GM19467 (cell line): ENCODE measurements at regions not wholly inside any gene's neighbourhood (a gene's known extent, or its start where the extent isn't known, plus 50 kb on each side); places are given as distances from the start of the nearest gene placed in this dataset.

Source experiments
- ATAC-seq: cut with Tn5 transposase; IDR thresholded peaks from one replicate; pipeline ENCODE4 v1.9.1; 2021; ENCODE audit warnings: mild to moderate bottlenecking, moderate library complexity; ENCODE audit not compliant: unreplicated experiment

GRCh38 chr15:69529961-69530633, 77.5 kb downstream of the RPLP1 start:
- no peak for ATAC-seq

GRCh38 chr15:69530991-69531664, 78.5 kb downstream of the RPLP1 start:
- no peak for ATAC-seq

- no peak for ATAC-seq
Measured at GRCh38 chr15:69531665-69532027, 79.0 kb downstream of the RPLP1 start.

GRCh38 chr15:69532066-69532465, 79.4 kb downstream of the RPLP1 start:
- ATAC-seq = no peak

- no peak for ATAC-seq
Measured at GRCh38 chr15:69532856-69533255, 80.2 kb downstream of the RPLP1 start.

GRCh38 chr15:69533522-69533921, 80.9 kb downstream of the RPLP1 start:
- ATAC-seq = no peak

GRCh38 chr15:69535101-69535638, 82.6 kb downstream of the RPLP1 start:
- ATAC-seq = no peak

- ATAC-seq = no peak
Measured at GRCh38 chr15:69535998-69536397, 83.4 kb downstream of the RPLP1 start.

GRCh38 chr15:69536726-69537512, 84.3 kb downstream of the RPLP1 start:
- no peak for ATAC-seq

GRCh38 chr15:69537901-69538300, 85.3 kb downstream of the RPLP1 start:
- no peak for ATAC-seq

GRCh38 chr15:69538379-69538778, 85.8 kb downstream of the RPLP1 start:
- no peak for ATAC-seq

GRCh38 chr15:69539345-69539744, 86.7 kb downstream of the RPLP1 start:
- no peak for ATAC-seq

- ATAC-seq = no peak
Measured at GRCh38 chr15:69540622-69541021, 88.0 kb downstream of the RPLP1 start.

GRCh38 chr15:69542028-69542427, 89.4 kb downstream of the RPLP1 start:
- ATAC-seq = no peak

- ATAC-seq = no peak
Measured at GRCh38 chr15:69543681-69544364, 91.2 kb downstream of the RPLP1 start.

GRCh38 chr15:69544365-69545113, 91.9 kb downstream of the RPLP1 start:
- no peak for ATAC-seq

- no peak for ATAC-seq
Measured at GRCh38 chr15:69546182-69546581, 93.6 kb downstream of the RPLP1 start.

- no peak for ATAC-seq
Measured at GRCh38 chr15:69548395-69549180, 96.0 kb downstream of the RPLP1 start.

- no peak for ATAC-seq
Measured at GRCh38 chr15:69551391-69552056, 98.9 kb downstream of the RPLP1 start.
